Lower lobe of right lung (tissue), 2 donors: ENCODE measurements at regions not wholly inside any gene's neighbourhood (a gene's known extent, or its start where the extent isn't known, plus 50 kb on each side); places are given as distances from the start of the nearest gene placed in this dataset.

Source experiments
- ATAC-seq, 2 donors: fragments of 200-7000 bp; cut with Tn5 transposase; one replicate each; pipeline ENCODE4 v1.9.1; 2020 to 2022; ENCODE audit warnings: mild to moderate bottlenecking in 2 of 2, moderate library complexity in 2 of 2
- DNase-seq: peaks from one replicate; pipeline ENCODE4 v3.0.0-alpha.2; 2020
- H3K27ac ChIP-seq: fragments of 200-600 bp; one replicate; pipeline ENCODE4 v1.8.0; 2022
- H3K27me3 ChIP-seq: fragments of 200-600 bp; one replicate; pipeline ENCODE4 v1.8.0; 2022; ENCODE audit warnings: low read depth
- H3K36me3 ChIP-seq: fragments of 200-600 bp; one replicate; pipeline ENCODE4 v1.8.0; 2022; ENCODE audit warnings: mild to moderate bottlenecking
- H3K4me1 ChIP-seq: fragments of 200-600 bp; one replicate; pipeline ENCODE4 v1.8.0; 2022
- H3K4me3 ChIP-seq: fragments of 200-600 bp; one replicate; pipeline ENCODE4 v1.8.0; 2022; ENCODE audit warnings: mild to moderate bottlenecking
- H3K9me3 ChIP-seq: fragments of 200-600 bp; one replicate; pipeline ENCODE4 v1.8.0; 2022
- CTCF ChIP-seq: fragments of 200-600 bp; IDR thresholded peaks from one replicate; pipeline ENCODE4 v1.8.0; 2022; ENCODE audit warnings: antibody characterized with exemption, mild to moderate bottlenecking
- intact Hi-C: fragments of 100-400 bp; cut with DNase I; formaldehyde crosslinking; loops from one replicate; pipeline ENCODE4 v1.11.0; 2022
- donor health status: DM: no; HTN: yes; CAD: no; lungs with severe emphysema.

GRCh38 chr5:21071421-21071820, 1083.4 kb upstream of the CDH18 start:
- ATAC-seq (no peak), DNase-seq (no peak)
- Histone ChIP-seq H3K36me3 (no peaks in the 10 kb centered on the region), H3K9me3 (no peaks in the 10 kb centered on the region), H3K27ac (no peak overlapping the region), H3K4me3 (no peak overlapping the region), H3K4me1 (no peaks in the 10 kb centered on the region), H3K27me3 (no peaks in the 10 kb centered on the region)
- intact Hi-C loops: no loop called here
- no peak for TF ChIP-seq CTCF

DNA sequence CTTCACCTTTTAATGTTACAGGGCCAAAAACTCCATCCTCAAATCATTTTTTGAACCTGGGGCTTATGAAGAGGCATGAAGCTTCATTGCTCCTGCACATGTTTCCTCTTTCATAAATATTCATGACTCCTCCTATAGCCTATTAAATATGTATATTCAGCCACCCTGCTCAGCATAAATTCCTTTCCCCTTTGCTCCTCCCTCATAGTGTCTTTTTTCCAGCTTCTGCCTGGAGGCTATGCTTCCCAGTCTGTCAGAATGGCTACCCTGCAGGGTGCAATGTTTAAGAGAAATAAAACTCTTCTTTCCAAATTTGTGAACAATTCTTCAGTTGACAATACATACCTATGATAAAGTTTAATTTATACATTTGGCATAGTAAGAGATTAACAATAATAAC, 1082.9 kb upstream of the CDH18 start:
- Histone ChIP-seq H3K27me3 (no peaks in the 10 kb centered on the region), H3K4me1 (no peaks in the 10 kb centered on the region), H3K36me3 (no peaks in the 10 kb centered on the region), H3K27ac (no peak overlapping the region), H3K4me3 (no peak overlapping the region), H3K9me3 (no peaks in the 10 kb centered on the region)
- ATAC-seq (no peak), DNase-seq (no peak)
- intact Hi-C loops: no loop called here
- TF ChIP-seq CTCF: no peak

- no peaks in the 10 kb centered on the region for H3K27me3 ChIP-seq
- DNase-seq: no peak
These were observed 1079.7 kb upstream of the CDH18 start for GRCh38 chr5:21067724-21068123.

GRCh38 chr5:21063146-21063545, 1075.1 kb upstream of the CDH18 start:
- Histone ChIP-seq H3K4me1 (no peaks in the 10 kb centered on the region), H3K9me3 (peaks cover 7% of the 10 kb centered on the region), H3K36me3 (no peaks in the 10 kb centered on the region), H3K27me3 (no peaks in the 10 kb centered on the region), H3K27ac (no peak overlapping the region), H3K4me3 (no peak overlapping the region)
- no peak for DNase-seq
- intact Hi-C loops: no loop called here
- no peak for ATAC-seq
- TF ChIP-seq CTCF: no peak

More at GRCh38 chr5:21067724-21068123, 1079.7 kb upstream of the CDH18 start:
- intact Hi-C loops: no loop called here
- Histone ChIP-seq H3K9me3 (peaks cover 7% of the 10 kb centered on the region), H3K4me1 (no peaks in the 10 kb centered on the region), H3K4me3 (no peak overlapping the region), H3K27ac (no peak overlapping the region), H3K36me3 (no peaks in the 10 kb centered on the region)
- TF ChIP-seq CTCF: no peak
- ATAC-seq: no peak

DNA sequence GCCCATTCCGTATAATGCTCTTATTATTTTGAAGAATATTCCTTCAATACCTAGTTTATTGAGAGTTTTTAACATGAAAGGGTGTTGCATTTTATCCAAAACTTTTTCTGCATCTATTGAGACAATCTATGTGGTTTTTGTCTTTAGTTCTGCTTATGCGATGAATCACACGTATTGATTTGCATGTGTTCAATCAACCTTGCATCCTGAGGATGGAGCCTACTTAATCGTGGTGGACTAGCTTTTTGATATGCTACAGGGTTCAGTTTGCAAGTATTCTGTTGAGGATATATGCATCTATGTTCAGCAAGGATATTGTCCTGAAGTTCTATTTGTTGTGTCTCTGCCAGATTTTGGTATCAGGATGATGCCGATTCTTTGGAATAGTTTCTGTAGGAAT, 1070.3 kb upstream of the CDH18 start:
- H3K4me3 ChIP-seq: no peak overlapping the region
- ATAC-seq (no peak), DNase-seq (no peak)
- intact Hi-C loops: no loop called here
- H3K27me3 ChIP-seq: no peaks in the 10 kb centered on the region
- no peaks in the 10 kb centered on the region for H3K4me1 ChIP-seq
- H3K9me3 ChIP-seq: peaks cover 3% of the 10 kb centered on the region
- TF ChIP-seq CTCF: no peak
- H3K36me3 ChIP-seq: no peaks in the 10 kb centered on the region
- no peak overlapping the region for H3K27ac ChIP-seq

DNA sequence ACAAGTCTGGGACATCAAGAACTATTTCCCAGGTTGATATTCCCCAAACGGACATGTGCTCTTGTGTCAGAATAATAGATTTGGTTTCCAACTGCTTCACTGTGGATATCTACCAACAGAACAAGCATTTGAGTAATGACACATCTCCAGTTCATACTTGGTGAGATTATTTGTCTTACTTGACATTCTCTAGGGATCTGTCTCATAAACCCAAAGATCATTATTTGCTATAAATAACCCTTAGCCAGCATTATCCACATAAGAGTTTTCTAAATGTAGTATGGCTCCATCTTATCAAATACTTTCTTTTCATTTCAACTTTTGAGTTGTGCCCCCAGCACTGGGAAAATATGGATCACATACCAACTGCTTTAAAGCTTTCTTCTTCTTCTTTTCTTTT, 1063.9 kb upstream of the CDH18 start:
- no peak for ATAC-seq
- no peaks in the 10 kb centered on the region for H3K9me3 ChIP-seq
- no peak overlapping the region for H3K4me3 ChIP-seq
- no peaks in the 10 kb centered on the region for H3K27me3 ChIP-seq
- intact Hi-C loops: no loop called here
- H3K4me1 ChIP-seq: no peaks in the 10 kb centered on the region
- no peaks in the 10 kb centered on the region for H3K36me3 ChIP-seq
- TF ChIP-seq CTCF: no peak
- DNase-seq: no peak
- no peak overlapping the region for H3K27ac ChIP-seq
